Right ventricle myocardium inferior (tissue), 1 donor: ENCODE measurements at regions not wholly inside any gene's neighbourhood (a gene's known extent, or its start where the extent isn't known, plus 50 kb on each side); places are given as distances from the start of the nearest gene placed in this dataset.
"Not testable (repeated sequence)": the region's sequence is repeated elsewhere in the genome, so short reads cannot be mapped to it uniquely, and the experiment has no call there.

ENCODE experiments used
- ATAC-seq: fragments of 200-7000 bp; cut with Tn5 transposase; one replicate; pipeline ENCODE4 v1.9.1; 2020; ENCODE audit warnings: mild to moderate bottlenecking, moderate library complexity
- DNase-seq: peaks from one replicate; pipeline ENCODE4 v3.0.0; 2021; ENCODE audit errors: missing footprints
- intact Hi-C: fragments of 100-400 bp; cut with DNase I; formaldehyde crosslinking; loops from one replicate; pipeline ENCODE4 v1.11.0; 2022
- donor health status: DM: no; HTN: yes; CAD: no; lungs with severe emphysema.

- no peak for ATAC-seq
- intact Hi-C loops: no loop called here
- no peak for DNase-seq
Measured at GRCh38 chr4:82256718-82257117, 117.1 kb downstream of the HNRNPD start.

GRCh38 chr4:82255657-82256056 is 118.1 kb downstream of the HNRNPD start:
- DNase-seq (no peak), ATAC-seq (no peak)
- intact Hi-C loops: no loop called here

- intact Hi-C loops: no loop called here
- ATAC-seq: no peak
- DNase-seq: no peak
Measured at GRCh38 chr4:82248903-82249632, 124.7 kb downstream of the HNRNPD start.

- no peak for ATAC-seq
- no peak for DNase-seq
- intact Hi-C loops: no loop called here
Measured at GRCh38 chr4:82247629-82248028, 126.2 kb downstream of the HNRNPD start.

- DNase-seq: no peak
- intact Hi-C loops: no loop called here
- ATAC-seq: no peak
Measured at GRCh38 chr4:82247171-82247570, 126.6 kb downstream of the HNRNPD start.

GRCh38 chr4:82241534-82241933 is 132.3 kb downstream of the HNRNPD start:
- DNase-seq (no peak), ATAC-seq (no peak)
- intact Hi-C loops: no loop called here

GRCh38 chr4:82240410-82240809 is 133.4 kb downstream of the HNRNPD start:
- no peak for ATAC-seq
- DNase-seq: no peak
- intact Hi-C loops: no loop called here

- DNase-seq, intact Hi-C loops, ATAC-seq: not testable (repeated sequence)
Measured at GRCh38 chr4:82237142-82237541, 136.6 kb downstream of the HNRNPD start.

- ATAC-seq: no peak
- intact Hi-C loops: no loop called here
Measured at GRCh38 chr4:82235346-82235745, 138.4 kb downstream of the HNRNPD start.

GRCh38 chr4:82232891-82233290 is 140.9 kb downstream of the HNRNPD start:
- intact Hi-C loops: no loop called here
- ATAC-seq (no peak), DNase-seq (no peak)

More at GRCh38 chr4:82235346-82235745, 138.4 kb downstream of the HNRNPD start:
- DNase-seq: no peak

GRCh38 chr4:82231806-82232205 is 142.0 kb downstream of the HNRNPD start:
- intact Hi-C loops: no loop called here
- ATAC-seq: no peak
- DNase-seq: no peak

GRCh38 chr4:82230306-82230705 is 143.5 kb downstream of the HNRNPD start:
- DNase-seq (no peak), ATAC-seq (no peak)
- intact Hi-C loops: no loop called here

- intact Hi-C loops: no loop called here
- ATAC-seq (no peak), DNase-seq (no peak)
Measured at GRCh38 chr4:82225030-82225429, 148.8 kb downstream of the HNRNPD start.

GRCh38 chr4:82223715-82224114 is 150.1 kb downstream of the HNRNPD start:
- ATAC-seq (no peak), DNase-seq (no peak)
- intact Hi-C loops: no loop called here

GRCh38 chr4:82219346-82219745 is 154.4 kb downstream of the HNRNPD start:
- ATAC-seq (no peak), DNase-seq (no peak)
- intact Hi-C loops: no loop called here

GRCh38 chr4:82217986-82218715 is 155.6 kb downstream of the HNRNPD start:
- no peak for DNase-seq
- no peak for ATAC-seq
- intact Hi-C loops: no loop called here

GRCh38 chr4:82216219-82216618 is 157.6 kb downstream of the HNRNPD start:
- no peak for ATAC-seq
- intact Hi-C loops: no loop called here
- no peak for DNase-seq

GRCh38 chr4:82215800-82216199 is 158.0 kb downstream of the HNRNPD start:
- intact Hi-C loops: no loop called here
- DNase-seq: no peak
- no peak for ATAC-seq

- ATAC-seq: no peak
- intact Hi-C loops: no loop called here
- DNase-seq: no peak
Measured at GRCh38 chr4:82215039-82215438, 158.8 kb downstream of the HNRNPD start.
